GM21576 (cell line): ENCODE measurements at regions not wholly inside any gene's neighbourhood (a gene's known extent, or its start where the extent isn't known, plus 50 kb on each side); places are given as distances from the start of the nearest gene placed in this dataset.

ENCODE experiments used
- ATAC-seq: cut with Tn5 transposase; IDR thresholded peaks from one replicate; pipeline ENCODE4 v1.9.1; 2021; ENCODE audit warnings: mild to moderate bottlenecking, moderate library complexity; ENCODE audit not compliant: unreplicated experiment

- no peak for ATAC-seq
Measured at GRCh38 chr10:78865931-78866717, 202.6 kb upstream of the ZMIZ1 start.

- ATAC-seq, result no peak
Measured at GRCh38 chr10:78866731-78867554, 201.8 kb upstream of the ZMIZ1 start.

- ATAC-seq, result no peak
Measured at GRCh38 chr10:78867555-78867939, 201.2 kb upstream of the ZMIZ1 start.

- ATAC-seq, result no peak
Measured at GRCh38 chr10:78868048-78868447, 200.7 kb upstream of the ZMIZ1 start.

GRCh38 chr10:78868456-78868855 lies 200.3 kb upstream of the ZMIZ1 start:
- ATAC-seq, result no peak

- ATAC-seq, result no peak
Measured at GRCh38 chr10:78868861-78869260, 199.9 kb upstream of the ZMIZ1 start.

- no peak for ATAC-seq
Measured at GRCh38 chr10:78869508-78870454, 199.0 kb upstream of the ZMIZ1 start.

GRCh38 chr10:78870458-78870857 lies 198.3 kb upstream of the ZMIZ1 start:
- no peak for ATAC-seq

GRCh38 chr10:78871796-78872195 lies 197.0 kb upstream of the ZMIZ1 start:
- ATAC-seq, result no peak

- ATAC-seq, result no peak
Measured at GRCh38 chr10:78873413-78873812, 195.4 kb upstream of the ZMIZ1 start.

GRCh38 chr10:78875331-78875877 lies 193.4 kb upstream of the ZMIZ1 start:
- ATAC-seq, result no peak

- no peak for ATAC-seq
Measured at GRCh38 chr10:78875932-78876331, 192.8 kb upstream of the ZMIZ1 start.

GRCh38 chr10:78876449-78876848 lies 192.3 kb upstream of the ZMIZ1 start:
- ATAC-seq, result no peak

- ATAC-seq, result no peak
Measured at GRCh38 chr10:78879621-78880020, 189.1 kb upstream of the ZMIZ1 start.

GRCh38 chr10:78886129-78886528 lies 182.6 kb upstream of the ZMIZ1 start:
- no peak for ATAC-seq

GRCh38 chr10:78889536-78890063 lies 179.2 kb upstream of the ZMIZ1 start:
- ATAC-seq, result no peak

- ATAC-seq, result no peak
Measured at GRCh38 chr10:78890506-78890905, 178.3 kb upstream of the ZMIZ1 start.

GRCh38 chr10:78891741-78892140 lies 177.0 kb upstream of the ZMIZ1 start:
- no peak for ATAC-seq

- no peak for ATAC-seq
Measured at GRCh38 chr10:78892338-78893176, 176.2 kb upstream of the ZMIZ1 start.

GRCh38 chr10:78893217-78893616 lies 175.5 kb upstream of the ZMIZ1 start:
- no peak for ATAC-seq
